IMR-90 (cell line): ENCODE measurements at regions not wholly inside any gene's neighbourhood (a gene's known extent, or its start where the extent isn't known, plus 50 kb on each side); places are given as distances from the start of the nearest gene placed in this dataset.

Experiments used
- BHLHE40 ChIP-seq: fragments of 150-350 bp; IDR thresholded peaks from 2 replicates; pipeline ENCODE4 v1.6.1; 2016; ENCODE audit warnings: mild to moderate bottlenecking, low read depth, low read length
- CEBPB ChIP-seq: IDR thresholded peaks from 2 replicates; pipeline ENCODE4 v1.6.1; 2012; ENCODE audit warnings: low read depth, low read length, improper control_type of control experiment
- FOS ChIP-seq: fragments of 150-350 bp; IDR thresholded peaks from 2 replicates; pipeline ENCODE4 v1.6.1; 2016; ENCODE audit warnings: low read depth, low read length
- POLR2A ChIP-seq: IDR thresholded peaks from 2 replicates; pipeline ENCODE4 v1.6.1; 2012; ENCODE audit warnings: mild to moderate bottlenecking, low read depth, low read length
- RAD21 ChIP-seq: IDR thresholded peaks from 2 replicates; pipeline ENCODE4 v1.6.1; 2012; ENCODE audit warnings: low read length, improper control_type of control experiment
- RFX5 ChIP-seq: IDR thresholded peaks from 2 replicates; pipeline ENCODE4 v1.8.0; 2012; ENCODE audit warnings: low read depth, mild to moderate bottlenecking, low read length, moderate library complexity
- SMC3 ChIP-seq: fragments of 150-350 bp; IDR thresholded peaks from 2 replicates; pipeline ENCODE4 v1.6.1; 2016; ENCODE audit warnings: low read depth, mild to moderate bottlenecking, antibody characterized with exemption, low read length, moderate library complexity
- TF ChIP-seq, protein P1 (sequence below): conservative IDR thresholded peaks from 2 replicates; pipeline ENCODE4 v1.5.1; 2012; ENCODE audit warnings: mild to moderate bottlenecking, low read depth, low read length, improper control_type of control experiment
- TF ChIP-seq, protein P2 (sequence below): fragments of 150-350 bp; IDR thresholded peaks from 2 replicates; pipeline ENCODE4 v1.6.1; 2017; ENCODE audit warnings: mild to moderate bottlenecking, antibody characterized with exemption, low read length, low read depth
- TF ChIP-seq, protein P3 (sequence below): fragments of 150-350 bp; IDR thresholded peaks from 2 replicates; pipeline ENCODE4 v1.6.1; 2016; ENCODE audit warnings: low read depth, mild to moderate bottlenecking, low read length, moderate library complexity, borderline replicate concordance

DNA sequence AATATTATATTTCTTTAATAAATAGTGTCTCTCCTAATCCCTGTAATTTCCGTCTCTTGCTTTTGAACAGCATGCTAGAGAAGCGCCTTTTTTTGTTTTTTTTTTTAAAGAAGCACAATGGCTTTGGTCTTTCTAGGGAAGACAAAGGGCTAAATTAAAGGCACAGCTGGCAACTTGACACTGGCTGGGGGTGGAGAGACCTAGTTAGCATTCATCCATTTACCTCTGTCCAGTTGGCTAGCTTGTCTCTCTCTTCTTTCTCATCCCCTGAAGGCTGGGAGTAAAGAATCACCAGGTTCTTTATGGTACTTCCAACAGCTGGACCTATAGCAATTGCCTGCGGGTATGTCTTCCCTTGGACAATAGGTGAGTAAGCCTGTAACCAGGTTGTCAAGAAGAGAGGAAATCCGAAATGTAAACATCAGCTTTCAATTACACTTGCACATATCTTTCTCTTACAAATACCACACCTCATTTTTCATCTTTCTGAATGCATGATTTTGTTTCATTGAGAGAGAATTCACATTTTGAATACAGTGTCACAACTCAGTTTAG is 178.4 kb upstream of the GPR101 start:
- TF ChIP-seq, protein P1, sequence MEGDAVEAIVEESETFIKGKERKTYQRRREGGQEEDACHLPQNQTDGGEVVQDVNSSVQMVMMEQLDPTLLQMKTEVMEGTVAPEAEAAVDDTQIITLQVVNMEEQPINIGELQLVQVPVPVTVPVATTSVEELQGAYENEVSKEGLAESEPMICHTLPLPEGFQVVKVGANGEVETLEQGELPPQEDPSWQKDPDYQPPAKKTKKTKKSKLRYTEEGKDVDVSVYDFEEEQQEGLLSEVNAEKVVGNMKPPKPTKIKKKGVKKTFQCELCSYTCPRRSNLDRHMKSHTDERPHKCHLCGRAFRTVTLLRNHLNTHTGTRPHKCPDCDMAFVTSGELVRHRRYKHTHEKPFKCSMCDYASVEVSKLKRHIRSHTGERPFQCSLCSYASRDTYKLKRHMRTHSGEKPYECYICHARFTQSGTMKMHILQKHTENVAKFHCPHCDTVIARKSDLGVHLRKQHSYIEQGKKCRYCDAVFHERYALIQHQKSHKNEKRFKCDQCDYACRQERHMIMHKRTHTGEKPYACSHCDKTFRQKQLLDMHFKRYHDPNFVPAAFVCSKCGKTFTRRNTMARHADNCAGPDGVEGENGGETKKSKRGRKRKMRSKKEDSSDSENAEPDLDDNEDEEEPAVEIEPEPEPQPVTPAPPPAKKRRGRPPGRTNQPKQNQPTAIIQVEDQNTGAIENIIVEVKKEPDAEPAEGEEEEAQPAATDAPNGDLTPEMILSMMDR: no peak
- no peak for TF ChIP-seq POLR2A
- TF ChIP-seq, protein P2, sequence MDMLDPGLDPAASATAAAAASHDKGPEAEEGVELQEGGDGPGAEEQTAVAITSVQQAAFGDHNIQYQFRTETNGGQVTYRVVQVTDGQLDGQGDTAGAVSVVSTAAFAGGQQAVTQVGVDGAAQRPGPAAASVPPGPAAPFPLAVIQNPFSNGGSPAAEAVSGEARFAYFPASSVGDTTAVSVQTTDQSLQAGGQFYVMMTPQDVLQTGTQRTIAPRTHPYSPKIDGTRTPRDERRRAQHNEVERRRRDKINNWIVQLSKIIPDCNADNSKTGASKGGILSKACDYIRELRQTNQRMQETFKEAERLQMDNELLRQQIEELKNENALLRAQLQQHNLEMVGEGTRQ: no peak
- TF ChIP-seq, protein P3, sequence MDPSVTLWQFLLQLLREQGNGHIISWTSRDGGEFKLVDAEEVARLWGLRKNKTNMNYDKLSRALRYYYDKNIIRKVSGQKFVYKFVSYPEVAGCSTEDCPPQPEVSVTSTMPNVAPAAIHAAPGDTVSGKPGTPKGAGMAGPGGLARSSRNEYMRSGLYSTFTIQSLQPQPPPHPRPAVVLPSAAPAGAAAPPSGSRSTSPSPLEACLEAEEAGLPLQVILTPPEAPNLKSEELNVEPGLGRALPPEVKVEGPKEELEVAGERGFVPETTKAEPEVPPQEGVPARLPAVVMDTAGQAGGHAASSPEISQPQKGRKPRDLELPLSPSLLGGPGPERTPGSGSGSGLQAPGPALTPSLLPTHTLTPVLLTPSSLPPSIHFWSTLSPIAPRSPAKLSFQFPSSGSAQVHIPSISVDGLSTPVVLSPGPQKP: no peak
- TF ChIP-seq RFX5: no peak
- TF ChIP-seq FOS: no peak
- TF ChIP-seq SMC3: no peak
- TF ChIP-seq RAD21: no peak
- no peak for TF ChIP-seq BHLHE40
- no peak for TF ChIP-seq CEBPB
